ENCODE measurements at regions not wholly inside any gene's neighbourhood (a gene's known extent, or its start where the extent isn't known, plus 50 kb on each side); places are given as distances from the start of the nearest gene placed in this dataset.

DNA sequence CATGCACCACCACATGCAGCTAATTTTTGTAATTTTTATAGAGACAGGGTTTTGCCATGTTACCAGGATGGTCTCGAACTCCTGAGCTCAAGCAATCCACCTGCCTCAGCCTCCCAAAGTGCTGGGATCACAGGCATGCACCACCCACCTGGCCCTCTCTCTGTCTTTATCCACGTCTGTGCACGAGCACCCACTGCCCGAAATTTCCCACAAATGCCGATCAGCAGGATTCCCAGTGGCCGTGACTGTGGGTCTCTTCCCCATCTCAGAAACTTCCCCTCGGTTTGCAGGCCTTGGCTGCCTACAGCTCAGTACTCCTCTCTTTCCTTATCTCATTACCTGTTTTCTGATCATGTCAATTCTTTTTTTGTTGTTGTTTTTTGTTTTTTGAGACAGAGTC is 217.3 kb downstream of the TTC32 start:
- DNase-seq (ENCODE audit: low read depth, low spot score): no peak

DNA sequence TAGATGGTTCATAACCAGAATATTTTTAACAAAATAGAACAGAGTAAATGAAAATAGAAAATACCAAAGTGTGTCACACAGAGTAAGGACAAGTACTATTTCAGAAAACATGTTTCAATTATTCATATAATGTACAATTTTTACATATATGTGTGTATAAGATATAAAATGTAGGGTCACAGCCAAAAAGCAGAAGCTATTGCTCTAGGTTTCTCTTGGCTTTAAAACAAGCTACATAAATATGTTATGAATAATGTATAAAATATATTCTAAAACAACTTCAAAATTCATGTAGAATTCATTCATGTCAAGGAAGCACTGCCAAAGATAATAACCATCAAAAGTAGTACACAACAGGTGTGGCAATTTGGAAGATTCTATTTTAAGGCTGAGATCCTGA is 218.2 kb downstream of the TTC32 start:
- no peak for DNase-seq (ENCODE audit: low read depth, low spot score)

DNA sequence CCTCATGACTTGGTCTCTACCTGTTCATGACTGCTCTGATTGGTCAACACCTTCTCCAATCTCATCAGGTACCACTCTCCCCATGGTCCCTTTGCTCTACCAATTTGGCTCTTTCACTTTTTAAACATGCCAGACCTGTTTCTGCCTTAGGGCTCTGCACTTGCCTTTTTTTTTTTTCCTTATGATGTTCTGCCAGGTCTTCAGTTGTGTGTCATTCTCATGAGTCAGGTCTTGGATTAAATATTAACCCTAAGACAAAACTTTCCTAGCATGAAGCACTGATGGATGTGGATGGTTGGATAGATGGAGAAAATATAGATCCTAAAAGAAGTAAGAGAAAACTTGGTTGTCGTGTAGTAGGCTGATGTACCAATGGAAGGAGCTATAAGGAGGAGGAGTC is 219.3 kb downstream of the TTC32 start:
- DNase-seq (ENCODE audit: low read depth, low spot score): no peak

DNA sequence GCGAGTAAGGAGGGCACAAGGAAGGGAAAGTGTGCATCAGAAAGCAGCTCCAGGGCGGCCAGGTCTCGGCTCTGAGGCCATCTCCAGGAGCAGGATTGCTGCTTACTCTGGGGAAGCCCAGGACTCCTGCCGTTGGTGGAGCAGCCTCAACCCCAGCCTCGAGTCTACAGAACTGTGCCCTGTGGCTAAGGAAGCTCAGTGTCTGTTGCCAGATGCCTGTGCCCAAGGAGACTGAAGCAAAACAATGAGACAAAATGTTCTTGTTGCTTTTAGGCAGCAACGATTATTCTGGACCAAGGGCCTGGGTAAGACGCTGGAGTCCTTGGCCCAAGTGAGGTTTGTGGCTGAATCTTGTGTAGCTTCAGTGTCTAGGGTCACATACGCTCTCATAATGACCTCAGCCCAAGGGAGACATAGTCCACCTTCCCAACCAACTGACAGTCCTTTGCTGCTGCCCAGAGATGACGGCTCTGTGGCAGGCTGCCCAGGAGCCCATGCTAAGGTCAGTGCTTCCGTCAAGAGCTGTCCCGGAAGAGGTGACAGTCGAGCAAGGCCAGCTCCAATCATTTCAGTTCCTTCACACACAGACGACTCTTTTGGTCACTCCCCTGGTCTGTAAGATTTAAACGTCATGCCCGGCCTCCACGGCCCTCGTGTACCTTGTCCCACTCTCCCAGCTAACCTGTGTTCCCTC is 223.8 kb downstream of the TTC32 start:
- DNase-seq (ENCODE audit: low read depth, low spot score): no peak

DNA sequence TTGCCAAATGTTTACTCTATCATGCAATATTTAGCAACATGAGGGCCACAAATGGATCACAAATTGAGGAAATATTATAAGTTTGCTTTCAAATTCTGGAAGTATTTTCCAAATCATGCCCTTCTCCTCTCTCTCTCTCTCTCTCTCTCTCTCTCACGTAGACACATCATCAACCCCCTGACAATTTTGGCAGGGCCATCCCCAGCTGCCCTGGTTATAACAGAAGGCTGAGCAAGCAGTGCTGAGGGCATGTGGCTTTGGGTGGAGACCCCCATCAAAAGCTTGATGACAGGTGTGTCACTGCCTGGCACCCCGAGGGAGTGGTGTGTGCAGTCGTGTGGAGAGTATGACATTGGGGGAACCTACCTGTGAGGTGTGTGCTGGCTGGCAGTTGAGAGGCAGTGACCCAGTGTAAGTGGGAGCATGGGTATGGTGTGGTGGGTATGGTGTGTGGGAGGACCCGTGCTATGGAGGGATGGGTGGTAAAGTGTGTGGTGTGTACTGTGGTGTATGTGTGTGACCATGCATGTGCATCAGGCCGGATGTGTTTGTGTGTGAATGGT is 224.5 kb downstream of the TTC32 start:
- DNase-seq (ENCODE audit: low read depth, low spot score): no peak

DNA sequence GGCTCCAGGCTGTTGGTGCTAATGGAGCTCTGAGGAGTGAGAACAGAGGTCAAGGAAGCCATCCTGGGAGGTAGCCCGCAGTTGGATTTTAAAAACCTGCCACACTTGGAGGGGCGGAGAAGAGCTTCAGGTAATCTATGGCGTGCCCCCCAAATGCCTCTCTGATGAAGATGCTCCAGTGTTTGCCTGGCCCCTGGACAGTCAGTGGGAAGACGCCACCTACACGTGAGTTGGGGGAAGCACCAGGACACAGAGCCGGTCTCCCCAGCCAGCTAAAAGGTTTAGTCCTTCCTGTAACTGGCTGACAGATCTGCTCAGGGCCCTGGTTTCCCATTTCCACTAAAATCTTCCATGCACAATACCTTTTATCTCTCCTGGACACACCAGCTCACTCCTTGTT is 225.0 kb downstream of the TTC32 start:
- peak; percentile 5 for DNase-seq (ENCODE audit: low read depth, low spot score)

DNA sequence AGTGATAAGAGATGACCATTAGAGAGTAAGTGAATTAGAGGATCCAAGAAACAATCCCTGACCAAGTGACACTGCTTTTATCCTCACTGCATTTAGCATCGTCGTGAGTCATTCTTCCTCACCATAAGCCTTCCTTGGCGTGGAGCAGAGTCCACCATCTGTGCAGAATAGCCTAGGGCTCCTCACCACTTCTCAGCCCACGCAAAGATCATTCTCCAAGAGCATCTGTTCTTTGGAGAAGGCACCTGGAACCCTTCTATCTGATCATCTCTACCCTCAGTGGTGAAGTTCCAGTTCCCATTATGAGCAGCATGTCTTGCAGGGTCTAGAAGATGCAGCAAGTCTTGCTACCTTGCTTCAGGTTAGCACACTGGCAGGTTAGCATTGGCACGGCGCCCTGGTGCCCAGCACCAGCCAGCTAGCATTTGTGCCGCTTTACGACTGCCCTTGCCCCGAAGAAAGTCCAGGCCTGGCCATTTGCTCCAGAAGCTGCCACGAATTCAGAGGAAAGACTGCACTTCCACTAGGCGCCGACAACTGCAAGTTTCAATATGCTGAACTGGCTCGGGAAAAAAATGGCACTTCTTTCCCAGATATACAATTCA is 225.8 kb downstream of the TTC32 start:
- no peak for DNase-seq (ENCODE audit: low read depth, low spot score)

DNA sequence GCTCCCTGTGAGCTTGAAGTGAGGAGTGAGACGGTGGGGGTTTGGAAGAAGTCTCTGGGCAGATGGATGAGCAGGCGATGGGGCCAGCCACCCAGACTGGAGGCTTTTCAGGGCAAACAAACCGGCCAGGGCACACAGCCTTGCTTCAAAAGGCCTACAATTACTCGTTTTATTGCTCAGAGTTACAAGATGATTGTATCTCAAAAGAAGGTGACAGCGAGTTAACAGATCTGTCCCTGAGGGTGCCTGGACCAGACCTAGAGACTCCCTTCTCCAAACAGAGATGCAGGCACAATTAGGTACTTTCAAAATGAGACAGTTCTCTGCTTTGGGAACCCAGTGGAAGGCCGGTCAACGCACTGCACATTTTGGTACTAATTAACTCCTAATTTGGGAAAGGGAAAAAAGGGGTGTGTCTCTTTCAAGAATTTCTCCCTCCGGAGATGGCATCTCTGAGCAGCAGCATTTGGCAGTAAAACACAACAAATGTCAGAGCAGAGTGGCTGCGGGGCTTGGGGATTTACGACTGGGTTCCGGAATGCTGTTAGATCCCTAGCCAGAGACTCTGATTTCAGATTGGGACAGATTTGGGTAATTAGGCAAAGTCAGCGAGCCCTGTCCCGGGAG is 226.7 kb downstream of the TTC32 start:
- DNase-seq (ENCODE audit: low read depth, low spot score): no peak

DNA sequence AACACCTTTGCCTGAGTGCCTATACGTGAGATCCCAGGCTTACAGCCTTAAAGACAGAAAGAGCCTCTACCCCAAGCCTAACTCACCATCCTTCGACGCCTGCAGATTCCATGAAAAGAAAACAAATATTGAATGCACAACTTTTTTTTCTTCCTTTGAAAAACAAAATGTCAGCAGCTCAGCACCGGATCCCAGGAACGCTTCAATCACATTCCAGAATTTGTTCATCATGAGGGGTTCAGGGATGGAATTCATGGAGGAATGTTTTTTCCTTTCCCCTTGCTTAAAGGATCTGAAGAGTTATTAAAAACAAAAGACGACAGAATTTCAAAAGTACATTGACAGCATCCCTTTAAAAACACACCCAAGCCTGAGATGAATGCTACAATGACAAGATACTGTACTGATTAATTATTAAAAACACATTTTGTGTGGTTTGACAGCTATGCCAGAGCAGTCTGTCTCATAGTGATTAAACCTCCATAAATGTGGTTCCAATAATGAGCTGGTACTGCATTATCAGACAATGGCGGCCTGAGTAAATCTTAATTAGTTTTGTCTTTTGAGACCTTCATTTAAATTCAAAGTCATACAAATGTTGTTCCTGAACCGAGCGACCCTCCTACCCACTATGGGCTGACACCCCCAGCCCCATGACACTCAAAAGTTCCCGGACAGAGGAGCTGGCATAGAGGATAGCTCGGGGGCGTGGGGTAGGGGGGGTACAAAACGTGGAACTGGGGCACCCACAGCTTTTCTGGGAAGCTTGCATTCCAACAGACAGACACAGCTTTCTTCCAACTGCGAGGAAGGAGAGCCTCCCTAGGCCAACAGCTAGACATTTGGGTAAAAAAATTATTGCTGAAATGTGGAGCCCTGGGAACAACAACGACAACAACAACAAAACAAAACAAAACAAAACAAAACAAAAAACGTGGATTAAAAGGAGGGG is 227.5 kb downstream of the TTC32 start:
- no peak for DNase-seq (ENCODE audit: low read depth, low spot score)

DNA sequence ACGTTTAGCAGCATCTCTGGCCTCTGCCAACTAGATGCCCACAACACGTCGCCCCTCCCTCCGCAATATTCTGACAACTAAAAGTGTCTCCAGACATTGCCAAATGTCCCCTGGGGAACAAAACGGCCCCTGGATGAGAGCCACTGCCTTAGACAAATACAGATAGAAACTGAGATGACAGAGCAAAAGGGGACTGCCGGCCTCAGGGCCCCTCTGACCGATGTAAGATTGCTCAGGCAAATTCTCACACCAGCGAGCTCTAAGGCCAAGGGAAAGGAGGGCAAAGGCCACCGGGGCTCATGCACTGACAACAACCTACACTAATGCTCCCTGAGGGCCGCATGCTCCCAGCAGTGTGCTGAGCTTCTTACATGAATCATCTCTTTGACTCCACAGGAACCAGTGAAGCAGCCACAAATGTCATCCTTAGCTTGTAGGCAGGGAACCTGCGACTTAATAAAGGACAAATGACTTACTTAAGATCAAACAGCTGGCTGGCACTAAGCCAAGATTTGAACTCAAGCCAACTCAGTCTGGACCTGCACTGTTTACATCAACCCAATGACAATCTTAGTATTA is 228.5 kb downstream of the TTC32 start:
- no peak for DNase-seq (ENCODE audit: low read depth, low spot score)

DNA sequence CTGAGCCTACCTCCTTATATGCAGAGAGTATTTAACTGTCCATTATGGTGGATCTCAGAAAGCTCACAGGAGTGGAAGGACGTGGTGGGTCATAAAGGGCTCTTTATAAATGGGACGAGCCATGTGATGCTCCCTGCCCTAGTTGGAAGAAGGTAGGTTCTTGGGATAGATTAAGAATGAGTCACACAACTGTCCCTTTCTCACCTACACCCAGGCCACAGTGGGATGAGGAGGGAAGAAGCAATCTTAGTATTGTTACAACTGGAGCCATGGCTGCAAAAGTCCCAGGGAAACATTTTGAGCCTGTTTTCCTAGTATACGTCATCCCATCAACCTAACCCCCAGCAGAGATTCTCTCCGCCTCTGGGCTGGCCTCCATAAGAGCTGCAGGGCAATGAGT is 229.9 kb downstream of the TTC32 start:
- no peak for DNase-seq (ENCODE audit: low read depth, low spot score)

DNA sequence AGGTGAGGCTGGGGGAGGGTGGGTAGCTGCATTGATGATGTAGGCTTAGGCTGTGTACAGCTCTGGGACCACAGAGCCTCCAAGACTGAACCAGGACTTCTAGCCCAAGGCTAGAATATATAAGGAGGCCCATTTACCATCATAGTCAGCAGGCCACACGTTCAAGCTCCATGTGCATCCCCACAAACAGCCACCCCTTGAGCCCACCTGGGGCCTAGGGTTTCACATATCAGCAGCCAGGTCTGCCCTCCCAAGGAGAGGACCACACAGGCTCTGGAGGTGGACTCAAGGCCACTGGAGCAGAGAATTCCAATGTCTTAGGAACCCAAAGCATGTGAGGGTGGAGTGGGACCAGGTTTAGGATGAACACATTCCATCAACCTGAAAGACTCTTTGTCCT is 230.5 kb downstream of the TTC32 start:
- no peak for DNase-seq (ENCODE audit: low read depth, low spot score)

DNA sequence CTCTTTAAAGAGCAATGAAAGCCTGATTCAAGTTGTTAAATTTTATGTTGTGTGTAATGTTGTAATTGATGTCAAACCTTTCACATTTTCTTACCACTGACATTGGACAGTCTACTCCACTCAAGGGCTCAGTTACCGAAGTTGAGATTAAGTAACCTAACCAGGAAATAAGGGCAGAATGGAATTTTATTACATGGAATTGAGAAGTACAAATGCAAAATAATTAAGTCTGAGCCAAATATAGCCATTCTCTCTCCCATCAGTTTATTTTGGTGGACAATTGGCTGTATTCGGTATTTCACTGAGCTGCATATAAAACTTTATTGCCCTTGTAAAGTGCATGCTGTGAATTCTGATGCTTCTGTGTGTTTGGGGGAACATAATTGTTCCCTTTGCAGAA is 231.5 kb downstream of the TTC32 start:
- DNase-seq (ENCODE audit: low read depth, low spot score): no peak

DNA sequence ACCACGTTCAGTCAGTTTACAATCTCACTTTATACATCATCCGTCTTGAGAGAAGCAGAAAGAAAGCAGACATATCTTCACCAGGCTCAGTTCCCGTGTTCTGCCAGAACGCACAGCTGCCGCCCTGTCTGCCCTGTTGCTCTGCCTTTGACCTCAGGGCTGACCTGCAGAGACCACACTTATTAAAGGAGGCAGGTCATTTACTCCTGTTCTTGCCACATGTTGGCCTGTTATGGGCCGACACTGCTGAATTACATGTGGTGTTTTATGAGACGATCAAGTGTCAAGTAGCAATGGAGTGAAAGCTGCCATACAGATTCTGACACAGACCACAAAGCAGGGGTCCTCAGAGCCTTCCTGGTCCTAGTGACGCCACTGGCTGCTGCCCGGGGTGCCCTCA is 232.2 kb downstream of the TTC32 start:
- no peak for DNase-seq (ENCODE audit: low read depth, low spot score)

DNA sequence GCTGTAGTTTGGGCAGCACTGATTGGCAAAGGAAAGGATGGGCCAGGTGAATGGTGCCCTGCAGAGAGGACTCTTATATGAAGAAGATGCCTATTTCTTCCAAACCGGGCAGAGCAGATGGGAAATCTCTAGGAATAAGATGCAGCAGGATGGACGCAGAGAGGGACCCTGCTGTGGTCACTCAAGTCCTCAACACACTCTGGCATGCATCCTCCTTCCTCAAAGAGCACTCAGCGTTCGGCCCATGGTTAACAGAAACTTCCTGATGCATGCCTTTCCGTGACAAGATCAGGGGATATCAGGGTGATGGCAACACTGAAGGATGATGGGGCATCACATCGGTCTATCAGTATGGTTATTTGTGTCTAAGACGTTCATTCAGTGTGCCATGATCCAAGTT is 232.7 kb downstream of the TTC32 start:
- DNase-seq (ENCODE audit: low read depth, low spot score): no peak

DNA sequence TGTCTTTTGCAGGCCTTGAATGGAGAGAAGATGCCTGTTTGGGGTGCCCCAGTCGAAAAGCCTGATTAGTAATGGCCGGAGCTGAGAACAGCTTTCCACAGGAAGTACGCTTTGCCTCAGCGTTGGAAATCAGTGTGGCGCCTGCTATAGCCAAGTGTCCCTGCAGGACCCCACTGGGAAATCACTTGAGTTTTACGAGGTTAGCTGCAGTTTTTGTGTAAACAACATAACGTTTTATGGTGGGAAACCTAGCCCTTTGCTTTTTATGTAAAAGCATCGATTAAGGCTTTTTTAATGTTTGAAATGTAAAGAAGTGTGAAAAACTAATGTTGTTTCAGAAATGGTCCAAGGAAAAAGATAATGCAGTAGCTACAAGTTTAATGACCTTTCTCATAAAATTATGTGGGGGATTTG is 234.2 kb downstream of the TTC32 start:
- no peak for DNase-seq (ENCODE audit: low read depth, low spot score)

DNA sequence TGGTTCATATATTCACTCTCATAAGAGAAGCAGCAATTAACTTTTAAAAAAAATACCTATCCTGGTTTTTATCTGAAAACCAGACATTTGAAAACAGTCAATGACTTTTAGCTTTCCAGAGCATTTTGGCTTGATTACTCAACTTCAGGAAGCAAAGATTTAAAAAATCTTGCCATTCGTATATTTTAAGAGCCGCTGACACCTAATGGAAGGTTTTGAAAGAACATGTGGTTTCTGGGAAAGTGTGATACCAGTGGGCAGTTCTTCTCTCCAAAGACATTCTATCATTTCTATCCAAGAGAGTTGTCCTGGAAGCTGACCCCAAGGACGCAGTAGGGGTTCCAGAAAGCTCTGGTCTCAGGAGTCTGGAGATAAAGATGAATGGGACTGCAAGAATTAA is 234.7 kb downstream of the TTC32 start:
- DNase-seq (ENCODE audit: low read depth, low spot score): no peak

DNA sequence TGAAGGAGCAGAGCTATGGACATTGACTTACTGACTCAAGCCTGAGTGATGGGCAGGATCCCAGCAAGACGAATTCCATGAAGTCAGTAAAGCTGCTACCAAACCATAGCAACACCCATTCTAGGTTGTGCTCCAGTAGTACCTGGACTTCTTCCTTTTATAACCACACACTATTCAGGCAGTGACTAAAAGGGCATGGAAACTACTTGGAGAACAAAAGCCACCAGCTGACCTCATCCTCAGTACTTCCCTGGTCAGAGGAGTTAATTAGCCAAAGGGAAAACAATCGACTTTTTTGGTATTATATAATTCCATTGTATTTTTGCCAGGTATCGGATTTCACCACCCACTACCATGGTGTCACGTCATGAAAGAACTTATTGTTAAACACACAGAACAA is 237.1 kb downstream of the TTC32 start:
- DNase-seq (ENCODE audit: low read depth, low spot score): no peak

DNA sequence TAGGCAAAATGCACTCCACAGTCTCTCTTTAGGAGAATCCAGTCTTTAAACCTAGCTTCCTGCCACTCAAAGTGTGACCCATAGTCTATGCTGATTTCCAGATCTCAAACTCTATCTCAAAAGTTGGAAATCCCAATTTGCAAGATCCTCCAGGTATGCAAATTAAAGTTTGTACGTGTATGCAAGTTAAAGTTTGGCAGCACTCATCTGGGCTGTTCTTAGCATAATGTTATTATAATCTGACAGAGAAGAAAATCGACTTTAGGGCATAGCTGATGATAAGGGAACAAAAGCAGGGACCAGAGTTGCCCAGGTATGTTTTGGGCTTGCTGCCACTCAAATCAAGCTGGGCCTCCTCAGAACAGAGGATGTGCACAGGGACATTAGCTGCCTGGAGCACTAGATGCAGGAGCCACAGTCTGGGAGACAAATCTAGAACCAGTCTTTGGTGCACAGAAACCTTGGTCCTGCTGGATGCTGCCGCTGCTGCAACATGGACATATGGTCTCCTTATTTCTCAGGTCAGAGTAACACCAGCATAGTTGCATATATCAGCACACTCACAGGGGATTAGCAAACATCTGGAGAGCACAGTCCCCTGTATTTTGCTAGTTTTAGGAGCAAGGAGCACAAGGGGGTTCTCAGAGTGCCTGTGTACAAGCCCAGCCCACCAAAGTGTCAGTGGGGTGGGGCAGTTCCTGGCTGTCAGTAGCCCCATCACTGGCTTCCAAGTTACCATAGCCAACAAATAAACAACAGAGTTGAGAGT is 242.6 kb downstream of the TTC32 start:
- DNase-seq (ENCODE audit: low read depth, low spot score): no peak

DNA sequence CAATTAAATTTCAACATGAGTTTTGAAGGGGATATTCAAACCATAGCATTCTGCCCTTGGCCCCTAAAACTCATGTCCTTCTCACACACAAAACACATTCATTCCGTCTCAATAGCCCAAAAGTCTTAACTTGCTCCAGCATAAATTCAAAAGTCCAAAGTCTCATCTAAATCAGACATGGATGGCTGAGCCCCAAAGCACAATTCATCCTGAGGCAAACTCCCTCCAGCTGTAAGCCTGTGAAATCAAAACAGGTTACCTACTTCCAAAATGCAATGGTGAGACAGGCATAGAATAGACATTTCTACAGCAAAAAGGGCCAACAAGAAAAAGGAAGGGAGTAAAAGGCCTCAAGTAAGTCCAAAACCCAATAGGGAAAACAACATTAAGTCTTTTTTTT is 245.8 kb downstream of the TTC32 start:
- DNase-seq (ENCODE audit: low read depth, low spot score): no peak
